NCI-H128 (cell line): ENCODE measurements at regions not wholly inside any gene's neighbourhood (a gene's known extent, or its start where the extent isn't known, plus 50 kb on each side); places are given as distances from the start of the nearest gene placed in this dataset.

ENCODE experiments used
- DNase-seq: peaks from one replicate; lab custom pipeline; 2025; ENCODE audit not compliant: unreplicated experiment; lab: John Stamatoyannopoulos, UW

- DNase-seq, result no peak
Measured at GRCh38 chr13:32960626-32961025, 55.6 kb upstream of the KL start.

DNA sequence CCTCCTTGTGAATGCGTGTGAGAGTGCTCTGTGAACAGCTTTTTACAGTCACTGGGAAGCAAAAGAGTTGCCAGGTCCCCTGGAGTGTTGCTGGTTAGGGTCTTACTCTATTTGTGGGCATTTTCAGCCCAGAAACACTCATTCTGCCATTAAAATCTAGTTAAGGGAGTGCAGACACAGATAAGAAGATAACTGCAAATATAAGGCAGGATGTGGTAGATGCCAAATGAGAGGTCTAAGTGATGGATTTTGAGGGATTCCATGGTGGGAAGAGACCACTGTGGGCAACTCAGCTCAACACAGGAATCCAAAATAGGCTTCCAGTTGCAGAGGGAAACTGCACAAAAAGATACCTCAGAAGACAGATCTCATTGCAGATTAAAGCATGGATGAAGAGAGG lies 54.5 kb upstream of the KL start:
- no peak for DNase-seq

DNA sequence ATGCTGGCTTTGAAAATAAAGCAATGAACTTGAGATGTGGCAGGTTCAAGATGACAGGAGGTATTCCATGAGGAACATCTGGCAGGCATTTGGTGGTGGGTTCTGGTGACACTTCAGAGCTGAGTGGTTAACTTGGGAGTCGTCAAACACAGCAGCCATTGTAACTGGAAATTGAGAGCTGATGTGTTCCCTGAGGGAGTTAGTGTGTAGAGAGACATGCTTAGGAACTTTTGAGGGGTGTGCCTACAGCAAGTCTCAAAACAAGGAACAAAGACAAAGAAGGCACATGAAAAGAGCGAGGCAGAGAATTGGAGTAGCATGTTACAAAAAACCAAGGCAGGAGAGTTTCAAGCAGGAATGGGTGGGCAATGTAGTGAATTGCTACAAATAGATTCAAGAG lies 53.9 kb upstream of the KL start:
- no peak for DNase-seq

DNA sequence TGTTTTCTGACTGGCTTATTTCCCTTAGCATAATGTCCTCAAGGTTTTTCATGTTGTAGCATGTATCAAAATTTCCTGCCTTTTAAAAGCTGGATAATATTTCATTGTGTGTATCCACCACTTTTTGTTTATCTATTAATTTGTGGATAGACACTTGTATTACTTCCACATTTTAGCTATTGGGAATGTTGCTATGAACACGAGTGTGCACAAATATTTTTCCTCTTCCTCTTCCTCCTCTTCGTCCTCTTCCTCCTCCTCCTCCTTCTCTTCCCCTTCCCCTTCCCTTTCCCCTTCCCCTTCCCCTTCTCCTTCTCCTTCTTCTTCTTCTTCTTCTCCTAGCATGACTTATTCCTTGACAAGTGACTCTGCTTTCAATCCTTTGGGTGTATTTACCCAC lies 51.2 kb upstream of the KL start:
- no peak for DNase-seq
